GM12864 (cell line): ENCODE measurements at regions not wholly inside any gene's neighbourhood (a gene's known extent, or its start where the extent isn't known, plus 50 kb on each side); places are given as distances from the start of the nearest gene placed in this dataset.

Source experiments
- DNase-seq: peaks from one replicate; pipeline ENCODE4 v3.0.0-alpha.2; 2011; ENCODE audit warnings: low read depth
- H3K4me3 ChIP-seq: 2 replicates; pipeline ENCODE4 v1.5.1; 2011; ENCODE audit warnings: mild to moderate bottlenecking, low read depth, low read length, control low read depth
- CTCF ChIP-seq: IDR thresholded peaks from 2 replicates; pipeline ENCODE4 v1.5.1; 2011; ENCODE audit warnings: low read depth, mild to moderate bottlenecking, moderate library complexity, low read length, control low read depth, inconsistent platforms; ENCODE audit errors: missing control alignments

GRCh38 chr5:122533825-122534224 is 221.8 kb downstream of the SNCAIP start:
- no peak for TF ChIP-seq CTCF
- H3K4me3 ChIP-seq = no peak overlapping the region
- no peak for DNase-seq

- H3K4me3 ChIP-seq = no peak overlapping the region
- no peak for TF ChIP-seq CTCF
- DNase-seq = no peak
These were observed 222.8 kb downstream of the SNCAIP start for GRCh38 chr5:122534829-122535228.

- H3K4me3 ChIP-seq = no peak overlapping the region
- DNase-seq = no peak
- no peak for TF ChIP-seq CTCF
These were observed 229.4 kb downstream of the SNCAIP start for GRCh38 chr5:122541388-122541787.

- DNase-seq = no peak
- no peak for TF ChIP-seq CTCF
- H3K4me3 ChIP-seq = no peak overlapping the region
These were observed 228.9 kb upstream of the SNX2 start for GRCh38 chr5:122545986-122546385.

GRCh38 chr5:122547219-122547618 is 227.7 kb upstream of the SNX2 start:
- DNase-seq = no peak
- TF ChIP-seq CTCF = no peak

GRCh38 chr5:122547669-122548068 is 227.2 kb upstream of the SNX2 start:
- no peak overlapping the region for H3K4me3 ChIP-seq
- no peak for DNase-seq
- no peak for TF ChIP-seq CTCF

More at GRCh38 chr5:122547219-122547618, 227.7 kb upstream of the SNX2 start:
- H3K4me3 ChIP-seq = no peak overlapping the region

GRCh38 chr5:122559676-122560075 is 215.2 kb upstream of the SNX2 start:
- no peak overlapping the region for H3K4me3 ChIP-seq
- TF ChIP-seq CTCF = no peak
- DNase-seq = no peak
